Right lobe of liver (tissue), 6 donors: ENCODE measurements at regions not wholly inside any gene's neighbourhood (a gene's known extent, or its start where the extent isn't known, plus 50 kb on each side); places are given as distances from the start of the nearest gene placed in this dataset.

Source experiments
- ATAC-seq, 4 donors: fragments of 200-7000 bp; cut with Tn5 transposase; one replicate each; pipeline ENCODE4 v1.9.1; 2020; ENCODE audit warnings: mild to moderate bottlenecking in 4 of 4, moderate library complexity in 4 of 4
- DNase-seq, 3 donors: peaks; one replicate each; pipeline ENCODE4 v3.0.0-alpha.2; 2020
- H3K27ac ChIP-seq, 3 donors: fragments of 200-600 bp; one replicate each; pipeline ENCODE4 v1.8.0; 2022
- H3K27me3 ChIP-seq, 2 donors: fragments of 200-600 bp; one replicate each; pipeline ENCODE4 v1.8.0; 2022
- H3K36me3 ChIP-seq, 4 donors: fragments of 200-600 bp; sonication (generic) in 1 of 4; one replicate each; pipeline versions ENCODE4 v1.5.1 to v1.8.0; 2017 to 2022; ENCODE audit warnings: control low read depth in 1 of 4
- H3K4me1 ChIP-seq, 4 donors: fragments of 200-600 bp; sonication (generic) in 1 of 4; one replicate each; pipeline versions ENCODE4 v1.5.1 to v1.8.0; 2017 to 2022; ENCODE audit warnings: control low read depth in 1 of 4
- H3K4me3 ChIP-seq, 3 donors: fragments of 200-600 bp; one replicate each; pipeline ENCODE4 v1.8.0; 2022
- H3K9me3 ChIP-seq, 4 donors: fragments of 200-600 bp; sonication (generic) in 1 of 4; one replicate each; pipeline versions ENCODE4 v1.5.1 to v1.8.0; 2017 to 2022; ENCODE audit warnings: control low read depth in 1 of 4
- POLR2A ChIP-seq: fragments of 450-650 bp; IDR thresholded peaks from one replicate; pipeline ENCODE4 v1.6.1; 2017; ENCODE audit warnings: antibody characterized with exemption, mild to moderate bottlenecking
- WGBS: methylation state at CpG from one replicate; pipeline ENCODE4 v1.1.6; 2018; ENCODE audit warnings: low coverage, low lambda C conversion rate; ENCODE audit not compliant: insufficient coverage; ENCODE audit errors: missing lambda C conversion rate; 5-methylcytosine and 5-hydroxymethylcytosine counted together
- intact Hi-C, 2 donors: fragments of 100-400 bp; cut with DNase I; formaldehyde crosslinking; loops; one replicate each; pipeline versions ENCODE4 v1.11.2 to v1.14.1; 2022
- TF ChIP-seq, protein P1 (sequence below), 4 donors: fragments of 200-600 bp in 3 of 4; fragments of 450-650 bp in 1 of 4; IDR thresholded peaks; one replicate each; pipeline versions ENCODE4 v1.5.1 to v1.8.0; 2016 to 2022; ENCODE audit warnings: antibody characterized with exemption in 4 of 4, mild to moderate bottlenecking in 2 of 4
- donor health status: DM: no; HTN: yes; CAD: no.
- donor health status: DM: no; HTN: no; CAD: no.
- donor health status: DM: no; HTN: no; CAD: no.
- donor health status: DM: no; HTN: yes; CAD: no.
- donor health status: DM: no; HTN: yes; CAD: no.

DNA sequence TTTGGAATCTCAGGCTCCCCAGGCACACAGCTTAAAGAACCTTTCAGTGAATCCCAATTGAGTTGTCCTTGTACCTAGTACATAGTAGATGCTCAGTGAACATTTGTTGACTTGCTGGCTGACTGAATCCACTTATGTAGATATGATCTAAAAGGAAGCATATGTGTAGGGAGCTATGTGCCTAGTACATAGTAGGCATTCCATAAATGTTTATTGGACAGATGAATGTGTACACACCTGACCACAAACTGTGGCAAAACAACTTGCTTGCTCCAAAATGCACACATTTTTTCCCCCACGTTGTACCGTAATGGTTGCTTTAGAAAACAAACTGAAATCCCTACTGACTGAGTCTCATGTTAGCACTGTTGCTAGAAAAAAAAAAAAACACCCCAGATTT lies 80.2 kb upstream of the IL12B start:
- ATAC-seq (no peak), DNase-seq (no peak)
- H3K27me3 ChIP-seq, result no peaks in the 10 kb centered on the region
- no peaks in the 10 kb centered on the region for H3K9me3 ChIP-seq
- no peaks in the 10 kb centered on the region for H3K36me3 ChIP-seq
- no peak overlapping the region for H3K27ac ChIP-seq
- intact Hi-C loops, result no loop called here
- 66% methylated on average over 2 of the region's 2 CpGs for WGBS
- H3K4me3 ChIP-seq, result no peak overlapping the region
- H3K4me1 ChIP-seq, result no peaks in the 10 kb centered on the region
- no peak for TF ChIP-seq POLR2A
- TF ChIP-seq, protein P1, sequence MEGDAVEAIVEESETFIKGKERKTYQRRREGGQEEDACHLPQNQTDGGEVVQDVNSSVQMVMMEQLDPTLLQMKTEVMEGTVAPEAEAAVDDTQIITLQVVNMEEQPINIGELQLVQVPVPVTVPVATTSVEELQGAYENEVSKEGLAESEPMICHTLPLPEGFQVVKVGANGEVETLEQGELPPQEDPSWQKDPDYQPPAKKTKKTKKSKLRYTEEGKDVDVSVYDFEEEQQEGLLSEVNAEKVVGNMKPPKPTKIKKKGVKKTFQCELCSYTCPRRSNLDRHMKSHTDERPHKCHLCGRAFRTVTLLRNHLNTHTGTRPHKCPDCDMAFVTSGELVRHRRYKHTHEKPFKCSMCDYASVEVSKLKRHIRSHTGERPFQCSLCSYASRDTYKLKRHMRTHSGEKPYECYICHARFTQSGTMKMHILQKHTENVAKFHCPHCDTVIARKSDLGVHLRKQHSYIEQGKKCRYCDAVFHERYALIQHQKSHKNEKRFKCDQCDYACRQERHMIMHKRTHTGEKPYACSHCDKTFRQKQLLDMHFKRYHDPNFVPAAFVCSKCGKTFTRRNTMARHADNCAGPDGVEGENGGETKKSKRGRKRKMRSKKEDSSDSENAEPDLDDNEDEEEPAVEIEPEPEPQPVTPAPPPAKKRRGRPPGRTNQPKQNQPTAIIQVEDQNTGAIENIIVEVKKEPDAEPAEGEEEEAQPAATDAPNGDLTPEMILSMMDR (IDR thresholded peaks at IDR 0.05), result no peak

DNA sequence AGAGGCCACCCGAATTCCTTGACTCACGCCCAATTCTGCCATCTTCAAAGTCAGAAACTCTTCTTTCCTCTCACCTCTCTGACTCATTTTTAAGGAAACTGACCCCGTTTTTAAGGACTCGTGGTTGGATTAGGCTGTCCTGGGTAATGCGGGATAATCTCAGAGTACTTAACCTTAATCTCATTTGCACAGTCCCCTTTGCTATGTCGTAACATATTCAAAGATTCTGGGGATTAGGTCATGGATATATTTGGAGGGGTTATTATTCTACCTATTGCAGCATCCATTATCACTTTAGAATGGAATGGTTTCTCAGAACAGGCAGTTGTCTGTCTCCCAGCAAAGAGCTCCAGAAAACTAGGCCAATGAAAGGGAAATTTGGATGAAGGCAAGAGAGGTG lies 80.8 kb upstream of the IL12B start:
- intact Hi-C loops, result no loop called here
- TF ChIP-seq POLR2A, result no peak
- TF ChIP-seq, protein P1 (IDR thresholded peaks at IDR 0.05), result no peak
- ATAC-seq (no peak), DNase-seq (no peak)
- Histone ChIP-seq H3K9me3 (no peaks in the 10 kb centered on the region), H3K27ac (no peak overlapping the region), H3K27me3 (no peaks in the 10 kb centered on the region), H3K4me3 (no peak overlapping the region), H3K4me1 (no peaks in the 10 kb centered on the region), H3K36me3 (no peaks in the 10 kb centered on the region)
- 55% methylated on average over 6 of the region's 6 CpGs for WGBS

DNA sequence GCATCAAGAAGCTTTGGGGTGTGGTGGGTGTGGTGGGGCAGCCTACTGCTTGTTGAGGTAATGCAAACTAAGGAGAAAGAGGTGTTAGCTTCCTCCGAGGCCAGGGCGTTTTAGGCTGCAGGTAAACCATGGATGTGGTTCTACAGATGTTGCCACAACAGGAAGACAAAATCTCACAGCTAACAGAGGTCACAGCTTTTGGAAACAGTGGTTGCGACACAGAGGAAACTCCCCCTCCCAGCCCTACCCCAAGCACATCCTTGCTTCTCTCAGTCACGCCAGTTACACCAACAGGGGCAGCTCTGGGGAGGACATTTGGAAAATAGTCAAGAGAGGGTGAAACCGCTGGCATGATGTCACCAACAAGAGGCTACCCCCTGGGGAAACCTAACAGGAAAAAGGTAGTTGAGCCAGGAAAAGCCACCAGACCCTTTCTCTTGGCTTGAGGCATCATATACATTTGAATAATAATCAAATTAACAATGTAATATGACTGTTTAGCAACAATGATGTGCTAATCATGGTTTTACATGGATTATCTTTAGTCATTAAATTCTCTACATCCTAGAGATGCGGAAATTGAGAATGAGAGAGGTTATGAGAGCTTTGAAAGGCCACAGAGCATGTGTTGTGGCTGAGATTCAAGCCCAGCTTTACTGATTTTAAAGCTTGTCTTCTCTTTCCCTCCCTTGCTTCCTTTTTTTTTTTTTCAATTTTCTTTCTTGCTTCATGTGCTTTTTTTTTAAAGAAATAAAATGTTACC lies 82.2 kb upstream of the IL12B start:
- no peaks in the 10 kb centered on the region for H3K27me3 ChIP-seq
- no peak overlapping the region for H3K4me3 ChIP-seq
- peak; percentile 45 to 56 (median 52) for ATAC-seq
- TF ChIP-seq POLR2A, result no peak
- TF ChIP-seq, protein P1 (IDR thresholded peaks at IDR 0.05), result no peak
- H3K27ac ChIP-seq, result no peak overlapping the region
- 30% methylated on average over 6 of the region's 6 CpGs for WGBS
- no peaks in the 10 kb centered on the region for H3K9me3 ChIP-seq
- no peaks in the 10 kb centered on the region for H3K36me3 ChIP-seq
- H3K4me1 ChIP-seq, result no peaks in the 10 kb centered on the region
- DNase-seq, result no peak
- intact Hi-C loops, result no loop called here

DNA sequence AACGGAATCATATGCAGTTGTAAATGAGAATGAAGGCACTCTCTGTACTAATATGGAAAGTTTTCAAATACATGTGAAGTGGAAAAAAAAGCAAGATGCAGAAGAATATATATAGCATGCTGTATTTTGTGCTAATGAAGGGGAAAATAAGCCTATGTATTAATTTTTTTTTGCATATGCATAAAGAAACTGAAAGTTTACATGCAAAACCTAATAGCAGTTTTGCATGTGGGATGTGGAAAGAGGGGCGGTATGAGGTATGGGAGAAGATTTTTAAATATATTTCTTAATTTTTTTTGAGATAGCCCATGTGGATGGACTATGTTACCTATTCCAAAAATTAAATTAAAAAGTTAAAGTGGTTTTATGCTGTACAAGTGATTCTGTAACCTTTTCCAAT lies 83.7 kb upstream of the IL12B start:
- ATAC-seq, result no peak
- 80% methylated on average over 2 of the region's 2 CpGs for WGBS

More for the DNA sequence above, 83.7 kb upstream of the IL12B start:
- no peaks in the 10 kb centered on the region for H3K36me3 ChIP-seq
- H3K9me3 ChIP-seq, result no peaks in the 10 kb centered on the region
- DNase-seq, result no peak
- H3K27me3 ChIP-seq, result no peaks in the 10 kb centered on the region
- no peak overlapping the region for H3K4me3 ChIP-seq
- no peak for TF ChIP-seq POLR2A
- TF ChIP-seq, protein P1 (IDR thresholded peaks at IDR 0.05), result no peak
- intact Hi-C loops, result no loop called here
- no peaks in the 10 kb centered on the region for H3K4me1 ChIP-seq
- H3K27ac ChIP-seq, result no peak overlapping the region
